ENCODE measurements at regions not wholly inside any gene's neighbourhood (a gene's known extent, or its start where the extent isn't known, plus 50 kb on each side); places are given as distances from the start of the nearest gene placed in this dataset.

- Histone ChIP-seq H3K27ac (no peak overlapping the region), H3K9me3 (replicated peaks in 1 of 3) (no peaks in the 10 kb centered on the region), H3K27me3 (no peaks in the 10 kb centered on the region), H3K4me1 (replicated peaks in 1 of 2) (peaks cover 47 to 52% of the 10 kb centered on the region in 2 donors), H3K36me3 (replicated peaks in 1 of 2) (no peaks in the 10 kb centered on the region), H3K4me3 (no peak overlapping the region)
- WGBS, 4 donors, result 79 to 100% (median 92%) methylated on average over 4 to 8 of the region's 8 CpGs
- no peak for DNase-seq
- intact Hi-C loops (cut with DNase I), result no loop called here
- TF ChIP-seq CTCF (IDR thresholded peaks at IDR 0.05) (no peak), POLR2A (IDR thresholded peaks at IDR 0.05) (no peak)
Measured at GRCh38 chr16:85215478-85216118, 103.3 kb upstream of the CIBAR2 start.

GRCh38 chr16:85216522-85217375 lies 104.5 kb upstream of the CIBAR2 start:
- Histone ChIP-seq H3K9me3 (replicated peaks in 1 of 3) (no peaks in the 10 kb centered on the region), H3K36me3 (replicated peaks in 1 of 2) (no peaks in the 10 kb centered on the region), H3K27ac (peak overlapping the region in 1 of 5 donors; percentile 27), H3K27me3 (no peaks in the 10 kb centered on the region), H3K4me1 (replicated peaks in 1 of 2) (peaks cover 46 to 47% of the 10 kb centered on the region in 2 donors), H3K4me3 (no peak overlapping the region)
- intact Hi-C loops (cut with DNase I), result no loop called here
- no peak for TF ChIP-seq CTCF (IDR thresholded peaks at IDR 0.05)
- TF ChIP-seq POLR2A (IDR thresholded peaks at IDR 0.05), result no peak
- 64 to 77% (median 76%) methylated on average over 12 to 19 of the region's 19 CpGs for WGBS, 4 donors
- peak in 2 of 7 donors; percentile 37 to 41 for DNase-seq

- intact Hi-C loops (cut with DNase I), result no loop called here
- peak; percentile 89 to 96 (median 92) for DNase-seq
- H3K27ac ChIP-seq, result peak overlapping the region; percentile 49 to 87 (median 80)
- whole genome bisulfite sequencing, 4 donors, result 12 to 32% (median 22%) methylated on average over 29 to 31 of the region's 31 CpGs
- no peaks in the 10 kb centered on the region for H3K9me3 ChIP-seq (replicated peaks in 1 of 3)
- peak overlapping the region in 1 of 4 donors; percentile 40 for H3K4me3 ChIP-seq
- no peaks in the 10 kb centered on the region for H3K36me3 ChIP-seq (replicated peaks in 1 of 2)
- TF ChIP-seq CTCF (IDR thresholded peaks at IDR 0.05) (peak in 1 of 6 experiments; percentile 5), POLR2A (IDR thresholded peaks at IDR 0.05) (peak in 1 of 2 donors; percentile 65)
- no peaks in the 10 kb centered on the region for H3K27me3 ChIP-seq
- H3K4me1 ChIP-seq (replicated peaks in 1 of 2), result peaks cover 23 to 26% of the 10 kb centered on the region in 2 donors
Measured at GRCh38 chr16:85220125-85220839, 108.0 kb upstream of the CIBAR2 start.
